ENCODE measurements at regions not wholly inside any gene's neighbourhood (a gene's known extent, or its start where the extent isn't known, plus 50 kb on each side); places are given as distances from the start of the nearest gene placed in this dataset.

DNA sequence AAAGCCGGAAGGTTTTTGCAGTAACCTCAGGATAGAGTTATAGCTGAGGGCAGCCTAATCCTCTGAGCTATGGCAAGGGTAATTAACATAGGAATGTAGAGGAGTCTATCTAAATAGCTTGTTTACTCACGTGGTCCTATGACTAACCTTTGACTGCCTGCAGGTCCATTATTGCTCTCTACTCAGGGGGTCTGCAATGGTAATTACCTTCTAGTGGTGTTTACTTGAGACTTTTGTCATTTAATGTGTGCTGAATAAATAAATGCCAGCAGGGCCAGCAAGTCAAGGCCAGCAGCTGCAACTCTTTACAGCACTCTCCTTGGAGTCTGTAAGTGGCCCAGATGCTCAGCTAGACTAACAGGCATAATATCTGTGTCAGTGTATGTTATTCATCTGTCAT, 212.7 kb upstream of the FMR1 start:
- TF ChIP-seq CTCF (IDR thresholded peaks at IDR 0.05; ENCODE audit: insufficient read depth, low read depth, low read length), result no peak
- no peak for TF ChIP-seq EZH2 (IDR thresholded peaks at IDR 0.05; ENCODE audit: insufficient read depth, low read length)
